Parathyroid adenoma (tissue), 2 donors: ENCODE measurements at regions not wholly inside any gene's neighbourhood (a gene's known extent, or its start where the extent isn't known, plus 50 kb on each side); places are given as distances from the start of the nearest gene placed in this dataset.

Source experiments
- H2AFZ ChIP-seq: fragments of 300-600 bp; sonication (generic); one replicate; pipeline ENCODE4 v1.7.0; 2017; ENCODE audit warnings: antibody characterized with exemption, mild to moderate bottlenecking
- H3K27ac ChIP-seq: fragments of 300-600 bp; sonication (generic); one replicate; pipeline ENCODE4 v1.7.0; 2017
- H3K27me3 ChIP-seq: fragments of 300-600 bp; sonication (generic); one replicate; pipeline ENCODE4 v1.7.0; 2017; ENCODE audit warnings: low read length; ENCODE audit not compliant: control insufficient read depth, insufficient read depth
- H3K36me3 ChIP-seq: fragments of 300-600 bp; sonication (generic); one replicate; pipeline ENCODE4 v1.7.0; 2017; ENCODE audit warnings: low read length; ENCODE audit not compliant: control insufficient read depth, insufficient read depth
- H3K4me1 ChIP-seq: fragments of 300-600 bp; sonication (generic); one replicate; pipeline ENCODE4 v1.7.0; 2017; ENCODE audit warnings: control low read depth
- H3K4me2 ChIP-seq: fragments of 300-600 bp; sonication (generic); one replicate; pipeline ENCODE4 v1.7.0; 2017; ENCODE audit warnings: low read length
- H3K4me3 ChIP-seq: fragments of 300-600 bp; sonication (generic); one replicate; pipeline ENCODE4 v1.7.0; 2017; ENCODE audit warnings: low read depth, low read length
- H3K79me2 ChIP-seq: fragments of 300-600 bp; sonication (generic); one replicate; pipeline ENCODE4 v1.7.0; 2017; ENCODE audit warnings: control low read depth
- H3K9ac ChIP-seq: fragments of 300-600 bp; sonication (generic); one replicate; pipeline ENCODE4 v1.7.0; 2017; ENCODE audit warnings: mild to moderate bottlenecking
- H3K9me3 ChIP-seq: fragments of 300-600 bp; sonication (generic); one replicate; pipeline ENCODE4 v1.7.0; 2017; ENCODE audit warnings: low read length; ENCODE audit not compliant: control insufficient read depth
- CTCF ChIP-seq: fragments of 300-600 bp; sonication (generic); IDR thresholded peaks from one replicate; pipeline ENCODE4 v1.7.0; 2017; ENCODE audit warnings: antibody characterized with exemption, mild to moderate bottlenecking
- donor health status: primary hyperparathyroidism.

- Histone ChIP-seq H3K27ac (no peak overlapping the region), H3K4me2 (no peak overlapping the region), H3K36me3 (no peaks in the 10 kb centered on the region), H3K4me3 (no peak overlapping the region), H3K4me1 (no peaks in the 10 kb centered on the region), H3K79me2 (no peaks in the 10 kb centered on the region), H2AFZ (no peak overlapping the region), H3K9ac (no peak overlapping the region), H3K9me3 (no peaks in the 10 kb centered on the region), H3K27me3 (no peaks in the 10 kb centered on the region)
- TF ChIP-seq CTCF: no peak
Measured at GRCh38 chr22:48342732-48343131, 1484.9 kb downstream of the BRD1 start.

GRCh38 chr22:48342016-48342415 lies 1485.7 kb downstream of the BRD1 start:
- H3K27ac ChIP-seq: no peak overlapping the region
- H3K4me1 ChIP-seq: no peaks in the 10 kb centered on the region
- no peak overlapping the region for H3K4me2 ChIP-seq
- H3K9ac ChIP-seq: no peak overlapping the region
- H3K36me3 ChIP-seq: no peaks in the 10 kb centered on the region
- H3K4me3 ChIP-seq: no peak overlapping the region
- no peaks in the 10 kb centered on the region for H3K79me2 ChIP-seq
- H2AFZ ChIP-seq: no peak overlapping the region
- no peak for TF ChIP-seq CTCF
- no peaks in the 10 kb centered on the region for H3K27me3 ChIP-seq
- no peaks in the 10 kb centered on the region for H3K9me3 ChIP-seq

- Histone ChIP-seq H3K27me3 (no peaks in the 10 kb centered on the region), H3K27ac (no peak overlapping the region), H3K79me2 (no peaks in the 10 kb centered on the region), H3K36me3 (no peaks in the 10 kb centered on the region), H3K4me3 (no peak overlapping the region), H3K9me3 (no peaks in the 10 kb centered on the region), H2AFZ (no peak overlapping the region), H3K9ac (no peak overlapping the region), H3K4me2 (no peak overlapping the region), H3K4me1 (no peaks in the 10 kb centered on the region)
- TF ChIP-seq CTCF: no peak
Measured at GRCh38 chr22:48340727-48341709, 1486.7 kb downstream of the BRD1 start.

GRCh38 chr22:48340191-48340590 lies 1487.5 kb downstream of the BRD1 start:
- Histone ChIP-seq H2AFZ (no peak overlapping the region), H3K4me3 (no peak overlapping the region), H3K9ac (no peak overlapping the region), H3K79me2 (no peaks in the 10 kb centered on the region), H3K36me3 (no peaks in the 10 kb centered on the region), H3K4me1 (no peaks in the 10 kb centered on the region), H3K27me3 (no peaks in the 10 kb centered on the region), H3K9me3 (no peaks in the 10 kb centered on the region), H3K27ac (no peak overlapping the region), H3K4me2 (no peak overlapping the region)
- TF ChIP-seq CTCF: no peak
